ENCODE measurements at regions not wholly inside any gene's neighbourhood (a gene's known extent, or its start where the extent isn't known, plus 50 kb on each side); places are given as distances from the start of the nearest gene placed in this dataset.

- no peak for TF ChIP-seq EZH2 (IDR thresholded peaks at IDR 0.05; ENCODE audit: insufficient read depth, low read length)
- no peak for TF ChIP-seq CTCF (IDR thresholded peaks at IDR 0.05; ENCODE audit: insufficient read depth, low read depth, low read length)
Observed at GRCh38 chr1:65605621-65606020, 185.2 kb downstream of the LEPR start.

Data from astrocyte (in vitro differentiated cells and primary cell).